Ishikawa (cell line): ENCODE measurements at regions not wholly inside any gene's neighbourhood (a gene's known extent, or its start where the extent isn't known, plus 50 kb on each side); places are given as distances from the start of the nearest gene placed in this dataset.

ENCODE experiments used
- CEBPB ChIP-seq: IDR thresholded peaks from 2 replicates; pipeline ENCODE4 v1.6.1; 2012
- CREB1 ChIP-seq: IDR thresholded peaks from 2 replicates; pipeline ENCODE4 v1.6.1; 2012; ENCODE audit warnings: low read depth
- EGR1 ChIP-seq: IDR thresholded peaks from 2 replicates; pipeline ENCODE4 v1.6.1; 2012
- EP300 ChIP-seq: IDR thresholded peaks from 2 replicates; pipeline ENCODE4 v1.6.1; 2012; ENCODE audit warnings: borderline replicate concordance
- FOXM1 ChIP-seq: IDR thresholded peaks from 2 replicates; pipeline ENCODE4 v1.6.1; 2012; ENCODE audit warnings: low read depth, borderline replicate concordance
- MAX ChIP-seq: IDR thresholded peaks from 2 replicates; pipeline ENCODE4 v1.6.1; 2012
- RAD21 ChIP-seq: IDR thresholded peaks from 2 replicates; pipeline ENCODE4 v1.6.1; 2012; ENCODE audit warnings: low read depth
- TAF1 ChIP-seq: IDR thresholded peaks from 2 replicates; pipeline ENCODE4 v1.6.1; 2012; ENCODE audit warnings: low read depth, mild to moderate bottlenecking
- TCF12 ChIP-seq: IDR thresholded peaks from 2 replicates; pipeline ENCODE4 v1.6.1; 2012; ENCODE audit warnings: low read depth
- TEAD4 ChIP-seq: IDR thresholded peaks from 2 replicates; pipeline ENCODE4 v1.6.1; 2012
- USF1 ChIP-seq: IDR thresholded peaks from 2 replicates; pipeline ENCODE4 v1.6.1; 2012
- YY1 ChIP-seq: IDR thresholded peaks from 2 replicates; pipeline ENCODE4 v1.6.1; 2012; ENCODE audit warnings: low read depth
- ZBTB7A ChIP-seq: IDR thresholded peaks from 2 replicates; pipeline ENCODE4 v1.6.1; 2012; ENCODE audit warnings: low read depth

GRCh38 chrX:78378476-78379115 lies 51.2 kb upstream of the CYSLTR1 start:
- TF ChIP-seq CEBPB (no peak), FOXM1 (no peak), MAX (no peak), TEAD4 (no peak), RAD21 (no peak), EP300 (no peak), YY1 (no peak), TCF12 (no peak), EGR1 (no peak), CREB1 (no peak), TAF1 (no peak), ZBTB7A (no peak), USF1 (no peak)
